ENCODE measurements at regions not wholly inside any gene's neighbourhood (a gene's known extent, or its start where the extent isn't known, plus 50 kb on each side); places are given as distances from the start of the nearest gene placed in this dataset.
"Not testable (repeated sequence)": the region's sequence is repeated elsewhere in the genome, so short reads cannot be mapped to it uniquely, and the experiment has no call there.

DNA sequence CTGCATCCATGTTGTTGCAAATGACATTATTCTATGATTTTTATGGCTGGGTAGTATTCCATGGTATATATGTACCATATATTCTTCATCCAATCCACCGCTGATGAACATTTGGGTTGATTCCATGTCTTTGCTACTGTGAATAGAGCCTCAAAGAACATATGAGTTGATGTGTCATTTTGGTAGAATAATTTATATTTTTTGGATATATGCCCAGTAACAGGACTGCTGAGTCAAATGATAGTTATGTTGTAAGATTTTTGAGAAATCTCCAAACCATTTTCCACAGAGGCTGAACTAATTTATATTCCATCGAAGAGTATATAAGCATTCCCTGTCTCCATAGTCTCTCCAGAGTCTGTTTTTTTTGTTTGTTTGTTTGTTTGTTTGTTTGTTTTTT, 1373.5 kb downstream of the GRIK2 start:
- Mint-ChIP-seq H3K27me3 (no peaks in the 10 kb centered on the region), H3K27ac (no peak overlapping the region), H3K9me3 (peaks cover 6 to 15% of the 10 kb centered on the region in 2 donors), H3K4me3 (no peak overlapping the region), H3K4me1 (no peaks in the 10 kb centered on the region)
- DNase-seq (no peak), ATAC-seq (no peak)

DNA sequence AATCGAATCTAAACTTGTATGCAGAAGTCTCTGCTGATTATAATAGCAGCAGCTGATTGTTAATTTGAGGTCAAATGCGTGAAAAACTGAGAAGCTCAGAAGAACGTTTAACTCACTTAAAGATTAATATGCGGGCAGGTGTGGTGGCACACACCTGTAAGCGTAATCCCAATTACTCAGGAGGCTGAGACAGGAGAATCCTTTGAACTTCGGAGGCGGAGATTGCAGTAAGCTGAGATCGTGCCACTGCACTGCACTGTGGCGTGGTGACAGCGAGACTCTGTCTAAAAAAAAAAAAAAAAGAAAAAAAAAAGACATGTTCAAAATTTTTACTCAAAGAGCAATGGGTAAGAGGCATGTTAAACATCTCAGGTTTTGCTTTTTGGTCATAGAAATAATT, 1370.8 kb downstream of the GRIK2 start:
- Mint-ChIP-seq H3K4me3 (no peak overlapping the region), H3K9me3 (peaks cover 1 to 8% of the 10 kb centered on the region in 2 donors), H3K4me1 (no peaks in the 10 kb centered on the region), H3K27ac (no peak overlapping the region), H3K27me3 (no peaks in the 10 kb centered on the region)
- ATAC-seq (no peak), DNase-seq (no peak)

DNA sequence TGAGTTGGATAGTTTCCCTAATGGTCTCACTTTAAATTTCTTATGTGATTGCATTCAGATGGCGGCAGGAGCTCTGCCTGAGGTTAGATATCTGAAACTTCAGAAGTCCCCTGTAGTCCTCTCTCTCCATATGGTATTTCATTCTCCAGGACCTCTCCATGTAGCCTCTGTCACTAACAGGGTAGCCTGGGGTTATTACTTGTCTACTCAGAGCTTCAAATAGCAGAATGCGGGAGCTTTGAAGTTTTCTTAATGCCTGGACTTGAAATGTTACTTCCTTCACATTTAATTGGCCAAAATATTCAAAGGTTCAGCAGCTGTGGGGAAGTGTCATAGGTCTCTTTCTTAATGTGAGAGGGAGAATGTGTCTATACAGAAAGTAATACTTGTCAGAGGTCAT, 1370.4 kb downstream of the GRIK2 start:
- no peak overlapping the region for H3K27ac Mint-ChIP-seq
- peaks cover 0 to 5% of the 10 kb centered on the region in 2 donors for H3K9me3 Mint-ChIP-seq
- no peaks in the 10 kb centered on the region for H3K4me1 Mint-ChIP-seq
- no peak overlapping the region for H3K4me3 Mint-ChIP-seq
- ATAC-seq: no peak
- H3K27me3 Mint-ChIP-seq: no peaks in the 10 kb centered on the region
- no peak for DNase-seq

DNA sequence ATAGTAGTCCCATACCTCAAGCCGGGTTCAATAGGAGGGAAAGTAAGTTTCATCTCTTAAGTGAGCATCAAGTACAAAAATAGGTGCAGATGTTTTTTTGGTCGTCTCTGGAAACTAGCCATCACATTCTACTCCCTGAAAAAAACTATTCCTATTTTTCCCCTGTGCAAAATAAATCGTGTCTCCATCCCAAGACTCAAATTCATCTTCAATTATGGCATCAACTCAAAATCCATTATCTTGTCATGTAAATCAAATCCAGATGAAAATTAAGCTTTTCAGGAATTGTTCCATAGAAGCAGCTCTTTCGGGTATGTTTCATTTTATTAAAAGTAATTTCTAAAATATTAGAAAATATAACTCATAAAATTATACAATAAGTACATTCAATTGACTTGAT, 1368.4 kb downstream of the GRIK2 start:
- no peak overlapping the region for H3K27ac Mint-ChIP-seq
- H3K9me3 Mint-ChIP-seq: peaks cover 0 to 7% of the 10 kb centered on the region in 2 donors
- H3K4me1 Mint-ChIP-seq: no peaks in the 10 kb centered on the region
- no peak overlapping the region for H3K4me3 Mint-ChIP-seq
- no peak for DNase-seq
- ATAC-seq: no peak
- H3K27me3 Mint-ChIP-seq: no peaks in the 10 kb centered on the region

DNA sequence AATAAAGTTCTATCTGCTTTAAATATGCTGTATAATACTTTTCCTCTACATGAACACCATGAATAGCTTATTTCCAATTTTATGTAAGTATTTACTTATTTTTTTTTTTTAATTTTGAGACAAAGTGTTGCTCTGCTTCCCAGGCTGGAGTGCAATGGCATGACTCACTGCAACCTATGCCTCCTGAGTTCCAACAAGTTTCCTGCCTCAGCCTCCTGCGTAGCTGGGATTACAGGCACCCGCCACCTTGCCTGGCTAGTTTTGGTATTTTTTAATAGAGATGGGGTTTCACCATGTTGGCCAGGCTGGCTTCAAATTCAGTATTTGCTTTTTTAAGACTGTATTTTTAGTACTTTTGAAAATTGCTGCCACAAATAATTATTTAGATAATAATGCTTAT, 1365.9 kb downstream of the GRIK2 start:
- Mint-ChIP-seq H3K4me3 (no peak overlapping the region), H3K27ac (no peak overlapping the region), H3K27me3 (no peaks in the 10 kb centered on the region), H3K4me1 (no peaks in the 10 kb centered on the region), H3K9me3 (peaks cover 7 to 8% of the 10 kb centered on the region in 2 donors)
- no peak for DNase-seq
- ATAC-seq: no peak

DNA sequence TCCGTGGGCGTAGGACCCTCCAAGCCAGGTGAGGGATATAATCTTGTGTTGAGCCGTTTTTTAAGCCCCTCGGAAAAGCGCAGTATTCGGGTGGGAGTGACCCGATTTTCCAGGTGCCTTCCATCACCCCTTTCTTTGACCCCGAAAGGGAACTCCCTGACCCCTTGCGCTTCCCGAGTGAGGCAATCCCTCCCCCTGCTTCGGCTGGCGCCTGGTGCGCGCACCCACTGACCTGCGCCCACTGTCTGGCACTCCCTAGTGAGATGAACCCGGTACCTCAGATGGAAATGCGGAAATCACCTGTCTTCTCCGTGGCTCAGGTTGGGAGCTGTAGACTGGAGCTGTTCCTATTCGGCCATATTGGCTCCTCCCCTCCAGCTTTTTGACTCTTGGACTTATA, 1365.0 kb downstream of the GRIK2 start:
- not testable (repeated sequence) for H3K27ac Mint-ChIP-seq, ATAC-seq, H3K27me3 Mint-ChIP-seq, H3K4me3 Mint-ChIP-seq, H3K4me1 Mint-ChIP-seq, H3K9me3 Mint-ChIP-seq, DNase-seq

DNA sequence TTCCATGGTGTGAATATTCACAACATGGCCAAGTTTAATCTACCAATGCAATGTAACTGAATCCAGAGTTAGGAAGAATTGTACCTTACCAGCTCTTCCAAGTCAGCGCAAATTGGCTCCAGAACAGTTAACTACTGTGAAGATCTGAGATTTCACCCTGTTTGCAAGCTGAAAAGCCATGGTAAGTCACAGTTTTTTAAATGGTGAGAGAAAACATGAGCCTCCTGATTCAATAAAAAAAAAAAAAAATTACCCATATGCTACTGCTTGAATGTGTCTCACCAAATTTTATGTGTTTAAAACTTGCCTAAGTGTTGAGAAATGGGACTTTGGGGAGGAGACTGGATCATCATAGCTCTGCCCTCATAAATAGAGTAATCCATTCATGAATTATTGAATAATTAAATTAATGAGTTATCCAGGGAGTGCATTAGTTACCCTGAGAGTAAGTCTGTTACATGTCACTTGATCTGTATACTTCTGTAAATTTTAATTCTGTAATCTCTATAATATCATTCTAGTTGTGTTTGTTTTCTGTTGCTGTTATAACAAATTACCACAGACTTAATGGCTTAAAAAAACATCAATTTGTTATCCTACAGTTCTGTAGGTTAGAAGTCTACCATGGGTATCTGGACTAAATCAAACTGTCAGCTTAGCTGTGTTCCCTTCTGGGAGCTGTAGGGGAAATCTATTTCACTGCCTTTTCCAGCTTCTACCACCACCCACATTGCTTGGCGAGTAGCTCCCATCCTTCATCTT, 1355.9 kb downstream of the GRIK2 start:
- no peaks in the 10 kb centered on the region for H3K27me3 Mint-ChIP-seq
- H3K27ac Mint-ChIP-seq: no peak overlapping the region
- DNase-seq (no peak), ATAC-seq (no peak)
- H3K4me3 Mint-ChIP-seq: no peak overlapping the region
- H3K9me3 Mint-ChIP-seq: no peaks in the 10 kb centered on the region
- H3K4me1 Mint-ChIP-seq: no peaks in the 10 kb centered on the region

DNA sequence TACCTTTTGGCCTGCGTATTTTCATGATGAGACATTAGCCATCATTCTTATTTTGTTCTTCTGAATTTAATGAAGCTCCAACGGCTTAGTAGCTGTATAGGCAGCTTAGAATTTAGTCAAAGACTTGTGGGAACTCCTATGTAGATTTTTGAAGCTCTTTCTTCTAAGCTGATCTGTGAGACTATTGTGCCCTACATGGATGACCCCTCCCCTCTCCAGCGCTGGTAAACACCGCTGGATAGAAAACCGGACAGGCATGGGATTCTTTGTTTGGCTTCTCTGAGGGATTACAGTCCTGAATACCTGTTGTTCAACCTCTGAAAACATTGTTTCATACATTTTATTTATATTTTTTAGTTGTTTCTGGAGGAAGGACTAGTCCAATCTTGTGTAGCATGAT, 1353.4 kb downstream of the GRIK2 start:
- DNase-seq: no peak
- Mint-ChIP-seq H3K27ac (no peak overlapping the region), H3K4me3 (no peak overlapping the region), H3K9me3 (no peaks in the 10 kb centered on the region), H3K27me3 (no peaks in the 10 kb centered on the region), H3K4me1 (no peaks in the 10 kb centered on the region)
- no peak for ATAC-seq

DNA sequence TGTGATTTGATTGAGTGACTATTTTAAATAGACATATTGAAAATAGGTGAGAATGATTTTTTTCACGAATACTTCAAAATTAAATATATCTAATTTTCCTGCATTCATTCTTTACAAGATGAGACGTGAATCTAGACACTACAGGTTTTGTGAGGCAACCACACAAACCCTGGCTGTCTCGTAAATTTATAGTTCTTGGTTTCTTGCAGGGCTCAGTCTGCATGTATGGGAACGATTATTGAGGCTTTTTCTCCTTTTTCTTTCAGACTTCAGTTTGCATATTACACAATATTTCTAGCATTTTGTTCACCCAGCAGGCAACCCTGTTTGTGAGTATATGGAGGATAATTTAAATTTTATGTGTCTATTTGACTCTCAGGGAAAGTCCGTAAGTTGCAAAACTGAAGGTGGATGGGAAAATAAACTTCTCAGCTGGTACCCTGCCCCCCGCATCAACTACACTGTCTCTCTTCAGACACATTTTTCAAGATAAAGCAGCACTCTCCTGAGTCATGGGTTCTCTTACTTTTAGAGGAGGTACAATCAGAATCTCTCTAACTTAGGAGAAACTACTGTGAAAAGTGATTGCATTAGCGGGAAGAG, 1349.3 kb downstream of the GRIK2 start:
- Mint-ChIP-seq H3K27ac (no peak overlapping the region), H3K27me3 (no peaks in the 10 kb centered on the region), H3K4me1 (no peaks in the 10 kb centered on the region), H3K9me3 (peaks cover 3 to 6% of the 10 kb centered on the region in 2 donors), H3K4me3 (no peak overlapping the region)
- ATAC-seq (no peak), DNase-seq (no peak)

DNA sequence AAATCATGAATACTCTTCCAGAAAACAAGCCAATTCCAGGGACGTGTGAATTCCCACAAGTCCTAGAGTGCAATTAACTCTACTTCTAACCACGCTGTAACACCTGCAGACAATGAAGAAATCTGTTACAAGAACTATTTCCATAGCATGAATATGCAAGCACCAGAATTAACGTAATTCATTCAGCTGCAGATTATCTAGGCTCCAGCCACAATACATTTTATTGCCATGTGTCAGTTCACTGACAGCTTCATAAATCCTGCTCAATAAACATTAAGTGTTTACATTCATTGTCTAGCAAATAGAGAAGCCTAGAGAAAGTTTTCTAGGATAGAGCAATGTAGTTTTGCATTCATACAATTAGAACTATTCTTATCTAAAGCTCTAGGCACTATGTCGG, 1348.5 kb downstream of the GRIK2 start:
- ATAC-seq (no peak), DNase-seq (no peak)
- no peaks in the 10 kb centered on the region for H3K4me1 Mint-ChIP-seq
- no peak overlapping the region for H3K27ac Mint-ChIP-seq
- peaks cover 3 to 6% of the 10 kb centered on the region in 2 donors for H3K9me3 Mint-ChIP-seq
- H3K4me3 Mint-ChIP-seq: no peak overlapping the region
- H3K27me3 Mint-ChIP-seq: no peaks in the 10 kb centered on the region

DNA sequence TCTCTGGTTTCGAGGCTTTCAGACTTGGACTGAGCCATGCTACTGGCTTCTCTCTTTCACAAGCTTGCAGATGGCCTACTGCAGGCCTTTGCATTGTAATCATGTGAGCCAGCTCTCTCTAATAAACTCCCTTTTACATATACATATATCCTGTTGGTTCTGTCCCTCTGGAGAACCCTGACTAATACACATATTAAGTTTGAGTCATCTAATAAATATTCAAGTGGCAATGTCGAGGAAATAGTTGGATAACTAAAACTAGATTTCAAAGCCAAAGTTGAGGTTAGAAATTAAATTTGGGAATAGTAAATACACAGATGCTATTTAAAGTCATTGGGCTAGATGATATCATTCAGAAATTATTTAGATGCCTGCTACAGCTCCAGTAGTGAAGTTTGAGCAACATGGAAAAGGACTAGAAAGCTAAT, 1343.4 kb downstream of the GRIK2 start:
- Mint-ChIP-seq H3K27ac (no peak overlapping the region), H3K4me1 (no peaks in the 10 kb centered on the region), H3K4me3 (no peak overlapping the region), H3K27me3 (no peaks in the 10 kb centered on the region), H3K9me3 (peaks cover 3 to 6% of the 10 kb centered on the region in 2 donors)
- DNase-seq (no peak), ATAC-seq (no peak)

DNA sequence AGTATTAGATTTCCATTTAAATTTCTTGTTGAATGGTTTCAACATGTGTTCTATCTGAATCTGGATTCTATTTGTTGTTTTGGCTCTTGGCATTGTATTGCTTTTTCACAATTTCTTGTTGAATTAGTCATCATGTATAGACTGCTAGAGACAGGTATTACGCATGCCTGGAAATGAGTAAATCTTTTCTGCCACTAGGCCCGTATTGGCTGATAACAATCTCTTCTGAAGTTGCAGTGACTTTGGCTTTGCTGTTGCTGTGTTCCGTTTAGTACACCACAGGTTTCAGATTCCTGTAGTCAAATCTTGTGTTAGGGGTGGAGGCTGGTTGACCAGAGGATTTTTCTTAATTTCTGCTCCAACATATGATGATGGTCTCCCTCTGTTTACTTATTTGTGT, 1339.4 kb downstream of the GRIK2 start:
- H3K27me3 Mint-ChIP-seq: no peaks in the 10 kb centered on the region
- H3K4me1 Mint-ChIP-seq: no peaks in the 10 kb centered on the region
- DNase-seq: no peak
- H3K4me3 Mint-ChIP-seq: no peak overlapping the region
- no peak overlapping the region for H3K27ac Mint-ChIP-seq
- peaks cover 0 to 4% of the 10 kb centered on the region in 2 donors for H3K9me3 Mint-ChIP-seq
- no peak for ATAC-seq

DNA sequence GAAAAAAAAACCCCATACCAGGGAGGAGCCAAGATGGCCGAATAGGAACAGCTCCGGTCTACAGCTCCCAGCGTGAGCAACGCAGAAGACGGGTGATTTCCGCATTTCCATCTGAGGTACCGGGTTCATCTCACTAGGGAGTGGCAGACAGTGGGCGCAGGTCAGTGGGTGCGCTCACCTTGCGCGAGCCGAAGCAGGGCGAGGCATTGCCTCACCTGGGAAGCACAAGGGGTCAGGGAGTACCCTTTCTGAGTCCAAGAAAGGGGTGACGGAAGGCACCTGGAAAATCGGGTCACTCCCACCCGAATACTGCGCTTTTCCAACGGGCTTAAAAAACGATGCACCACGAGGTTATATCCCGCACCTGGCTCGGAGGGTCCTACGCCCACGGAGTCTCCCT, 1328.6 kb downstream of the GRIK2 start:
- not testable (repeated sequence) for H3K27ac Mint-ChIP-seq, H3K27me3 Mint-ChIP-seq, ATAC-seq, H3K4me1 Mint-ChIP-seq, H3K4me3 Mint-ChIP-seq, DNase-seq, H3K9me3 Mint-ChIP-seq

DNA sequence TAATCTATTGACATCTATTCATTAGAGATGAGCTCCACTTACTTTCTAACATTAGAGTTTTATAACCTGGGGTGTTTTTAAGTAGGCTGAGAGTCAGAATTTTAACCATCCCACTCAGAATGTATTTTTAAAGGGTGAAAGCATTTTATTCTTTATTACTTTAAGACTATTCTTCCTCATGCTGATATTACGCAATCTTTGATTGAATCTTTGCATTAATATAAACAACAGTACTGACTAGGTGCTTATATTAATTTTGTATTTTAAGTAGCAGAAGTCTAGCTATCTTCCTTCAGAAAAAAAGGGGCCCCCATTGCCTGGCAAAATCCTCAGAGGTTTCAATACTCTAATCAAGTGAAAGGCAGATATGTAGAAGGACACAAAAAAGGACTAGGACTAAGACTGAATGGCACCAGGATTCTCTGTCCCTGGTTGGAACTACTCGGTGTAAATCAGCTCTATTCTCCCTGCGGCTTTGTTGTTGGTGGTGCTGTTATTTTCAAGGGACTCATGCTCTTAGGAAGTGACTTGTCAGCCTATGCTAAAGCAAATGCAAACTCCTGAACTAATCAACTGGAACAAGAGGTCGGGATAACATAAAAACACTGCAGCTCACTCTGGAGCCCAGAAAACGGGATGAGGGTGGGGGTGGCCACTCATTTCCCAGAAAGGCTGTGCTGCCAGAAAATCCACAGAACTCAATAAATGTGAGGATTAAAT, 1324.4 kb downstream of the GRIK2 start:
- no peak overlapping the region for H3K27ac Mint-ChIP-seq
- no peaks in the 10 kb centered on the region for H3K27me3 Mint-ChIP-seq
- no peak overlapping the region for H3K4me3 Mint-ChIP-seq
- no peak for ATAC-seq
- H3K9me3 Mint-ChIP-seq: no peaks in the 10 kb centered on the region
- H3K4me1 Mint-ChIP-seq: no peaks in the 10 kb centered on the region
- DNase-seq: no peak

DNA sequence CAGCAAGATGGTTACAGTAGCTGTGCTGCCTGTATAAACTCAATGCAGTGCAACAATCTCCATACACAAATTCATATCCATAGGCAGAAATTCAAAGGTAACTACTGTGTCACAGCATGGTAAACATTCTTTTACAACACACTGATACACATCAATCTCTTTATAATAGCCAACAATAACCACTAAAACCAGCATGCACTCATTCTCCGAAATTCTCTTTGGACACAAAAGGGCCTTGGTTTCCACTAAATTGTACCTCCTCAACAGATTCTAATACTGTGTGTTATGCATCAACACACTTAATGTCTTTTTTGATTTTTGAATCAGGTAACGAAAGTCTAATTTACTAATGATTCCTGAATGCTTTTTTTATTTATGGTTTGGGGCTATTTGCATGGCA, 1323.7 kb downstream of the GRIK2 start:
- Mint-ChIP-seq H3K9me3 (no peaks in the 10 kb centered on the region), H3K27ac (no peak overlapping the region), H3K27me3 (no peaks in the 10 kb centered on the region), H3K4me1 (no peaks in the 10 kb centered on the region), H3K4me3 (no peak overlapping the region)
- DNase-seq (no peak), ATAC-seq (no peak)

DNA sequence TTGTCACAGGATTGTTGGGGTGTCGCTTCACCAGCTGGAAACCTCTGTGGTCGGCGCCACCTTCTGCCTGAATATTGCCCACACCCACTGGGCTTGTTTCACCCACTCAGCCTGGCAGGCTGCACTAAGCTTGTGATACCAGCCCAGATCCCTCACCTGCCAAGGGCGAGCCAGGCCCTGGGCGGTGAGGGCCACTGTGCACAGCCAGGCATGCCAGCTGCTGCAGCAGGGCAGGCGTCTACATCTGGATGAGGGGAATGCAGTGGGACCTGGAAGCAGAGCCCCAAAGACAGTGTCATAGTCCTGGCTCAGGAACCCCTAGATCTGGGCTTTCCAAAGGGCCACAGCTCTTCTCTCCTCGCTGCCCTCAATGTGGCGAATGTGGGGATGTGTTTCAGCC, 1307.5 kb downstream of the GRIK2 start:
- H3K4me1 Mint-ChIP-seq: no peaks in the 10 kb centered on the region
- no peak for ATAC-seq
- no peak for DNase-seq

More for the DNA sequence above, 1307.5 kb downstream of the GRIK2 start:
- Mint-ChIP-seq H3K4me3 (no peak overlapping the region), H3K27ac (no peak overlapping the region), H3K9me3 (peaks cover 9 to 12% of the 10 kb centered on the region in 2 donors), H3K27me3 (no peaks in the 10 kb centered on the region)

Data from stimulated activated naive CD8-positive, alpha-beta T cell treated with anti-CD3 and anti-CD28 coated beads, Interleukin-15, amount 100 ng/mL, for 72 hours (primary cell).